GM18502 (cell line): ENCODE measurements at regions not wholly inside any gene's neighbourhood (a gene's known extent, or its start where the extent isn't known, plus 50 kb on each side); places are given as distances from the start of the nearest gene placed in this dataset.
"Not testable (repeated sequence)": the region's sequence is repeated elsewhere in the genome, so short reads cannot be mapped to it uniquely, and the experiment has no call there.

Experiments used
- ATAC-seq: cut with Tn5 transposase; IDR thresholded peaks from one replicate; pipeline ENCODE4 v1.9.1; 2021; ENCODE audit warnings: mild to moderate bottlenecking; ENCODE audit not compliant: unreplicated experiment, poor library complexity

DNA sequence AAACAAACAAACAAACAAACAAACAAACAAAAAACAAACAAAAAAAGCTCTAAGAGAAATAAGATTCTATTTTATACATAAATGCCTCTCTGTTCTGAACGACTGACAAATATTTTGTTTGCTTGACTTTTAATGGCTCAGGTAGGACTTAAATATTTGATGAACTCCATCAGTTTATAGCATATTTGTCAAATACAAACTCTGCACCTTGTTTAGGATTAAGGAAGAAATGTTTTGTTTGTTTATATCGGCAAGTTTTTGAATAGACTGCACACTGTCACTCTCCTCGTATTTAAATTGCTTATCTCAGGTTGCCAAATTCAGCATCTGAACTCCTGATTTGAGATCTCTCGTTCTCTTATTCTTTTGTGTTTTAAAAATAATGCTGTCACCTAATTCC, 1499.7 kb upstream of the SLC10A2 start:
- no peak for ATAC-seq

DNA sequence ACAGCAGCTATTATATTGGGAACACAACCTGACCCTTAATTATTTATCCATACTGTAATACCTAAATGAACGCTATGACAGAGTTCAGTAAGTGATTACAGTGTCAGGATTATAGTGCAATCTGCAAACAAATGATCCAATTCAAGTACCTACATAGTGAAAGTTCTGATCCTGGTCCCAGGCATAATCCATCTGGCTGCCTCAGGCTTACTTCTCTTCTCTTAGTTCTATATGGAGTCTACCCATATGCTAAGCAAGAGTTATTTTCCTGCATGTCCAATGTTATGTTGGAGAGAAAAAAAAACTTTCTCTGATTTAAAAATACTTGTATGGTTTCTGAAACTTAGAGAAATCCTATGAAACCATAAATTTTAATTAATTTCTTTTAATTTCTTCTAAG, 1487.7 kb upstream of the SLC10A2 start:
- no peak for ATAC-seq

DNA sequence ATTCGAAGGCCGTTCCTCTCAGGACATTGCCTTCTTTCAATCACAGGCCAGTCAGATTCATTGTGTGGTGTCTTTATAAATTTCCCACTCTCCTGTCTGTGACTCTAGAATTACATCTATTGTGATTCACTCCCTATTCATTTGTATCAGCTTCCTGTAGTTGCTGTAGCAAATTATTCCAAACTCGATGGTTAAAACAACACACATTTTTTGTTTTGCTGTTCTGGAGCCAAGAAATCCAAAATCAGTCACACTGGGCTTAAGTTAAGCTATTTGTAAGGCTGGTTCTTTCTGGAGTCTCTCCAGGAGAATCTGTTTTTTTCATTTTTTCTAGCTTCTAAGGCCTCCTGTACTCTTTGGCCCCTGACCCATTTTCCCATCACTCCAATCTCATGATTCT, 1487.0 kb upstream of the SLC10A2 start:
- no peak for ATAC-seq

- ATAC-seq: no peak
Measured at GRCh38 chr13:104534847-104535246, 1468.6 kb upstream of the SLC10A2 start.

DNA sequence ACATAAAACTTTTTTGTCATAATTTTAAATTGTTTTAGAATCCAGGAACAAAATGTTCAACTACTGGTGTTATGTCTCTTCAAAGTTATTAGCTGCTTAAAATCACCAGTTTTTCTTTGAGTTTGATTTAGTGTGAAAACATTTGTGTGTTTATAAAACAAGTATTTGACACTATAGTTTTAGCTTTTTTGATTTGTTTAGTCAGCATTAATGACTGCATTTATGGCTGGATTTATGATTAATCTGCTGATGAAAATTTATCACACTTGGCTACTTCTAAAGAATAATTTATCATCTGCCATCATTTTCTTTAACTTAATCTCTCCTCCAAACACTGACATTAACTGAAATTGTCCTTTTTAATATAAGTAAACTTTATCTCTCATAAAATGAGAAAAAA, 1465.9 kb upstream of the SLC10A2 start:
- no peak for ATAC-seq

DNA sequence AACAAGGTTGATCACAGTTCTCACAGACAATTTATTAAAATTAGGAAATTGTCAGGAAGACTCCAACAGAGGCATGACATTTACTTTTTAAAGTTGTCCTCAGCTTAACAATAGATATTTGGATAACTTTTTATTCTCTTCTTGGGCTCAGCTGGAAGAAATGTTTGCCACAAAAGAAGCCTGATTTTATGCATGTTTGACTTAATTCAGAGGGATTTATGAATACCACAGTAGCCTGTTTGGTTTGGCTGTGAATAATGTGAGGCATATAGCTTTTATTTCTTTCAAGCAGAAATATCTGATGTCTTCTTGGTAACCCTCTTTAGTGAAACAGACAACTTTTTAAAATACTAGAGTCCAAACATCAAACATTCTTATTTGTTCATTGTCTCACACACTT, 1464.5 kb upstream of the SLC10A2 start:
- ATAC-seq: no peak

GRCh38 chr13:104526561-104526960, 1460.3 kb upstream of the SLC10A2 start:
- no peak for ATAC-seq

- no peak for ATAC-seq
Measured at GRCh38 chr13:104525467-104525866, 1459.2 kb upstream of the SLC10A2 start.

- ATAC-seq: no peak
Measured at GRCh38 chr13:104522235-104523072, 1456.2 kb upstream of the SLC10A2 start.

GRCh38 chr13:104510422-104510821, 1444.2 kb upstream of the SLC10A2 start:
- ATAC-seq: no peak

- ATAC-seq: not testable (repeated sequence)
Measured at GRCh38 chr13:104493502-104493901, 1427.3 kb upstream of the SLC10A2 start.

- ATAC-seq: no peak
Measured at GRCh38 chr13:104491916-104492315, 1425.7 kb upstream of the SLC10A2 start.

DNA sequence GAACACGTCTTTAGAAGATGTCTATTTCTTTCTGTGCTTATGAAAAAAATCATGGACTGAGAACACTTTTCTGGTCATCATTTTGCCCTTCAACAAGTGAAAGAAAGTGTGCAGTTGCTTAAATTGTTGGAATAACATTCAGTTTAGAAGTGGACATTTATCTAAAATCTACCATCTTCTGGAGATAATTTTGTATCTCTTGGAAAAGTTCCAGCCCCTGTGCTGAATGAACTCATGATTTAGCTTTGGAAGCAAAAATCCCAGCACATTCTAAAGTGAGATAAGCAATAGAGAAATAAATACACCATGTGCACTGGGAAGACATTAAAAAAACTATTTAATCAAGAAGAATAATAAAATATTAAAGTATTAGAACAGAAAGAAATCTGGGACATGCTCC, 1420.8 kb upstream of the SLC10A2 start:
- ATAC-seq: no peak

- ATAC-seq: no peak
Measured at GRCh38 chr13:104485571-104485970, 1419.4 kb upstream of the SLC10A2 start.

- no peak for ATAC-seq
Measured at GRCh38 chr13:104483631-104484030, 1417.4 kb upstream of the SLC10A2 start.

DNA sequence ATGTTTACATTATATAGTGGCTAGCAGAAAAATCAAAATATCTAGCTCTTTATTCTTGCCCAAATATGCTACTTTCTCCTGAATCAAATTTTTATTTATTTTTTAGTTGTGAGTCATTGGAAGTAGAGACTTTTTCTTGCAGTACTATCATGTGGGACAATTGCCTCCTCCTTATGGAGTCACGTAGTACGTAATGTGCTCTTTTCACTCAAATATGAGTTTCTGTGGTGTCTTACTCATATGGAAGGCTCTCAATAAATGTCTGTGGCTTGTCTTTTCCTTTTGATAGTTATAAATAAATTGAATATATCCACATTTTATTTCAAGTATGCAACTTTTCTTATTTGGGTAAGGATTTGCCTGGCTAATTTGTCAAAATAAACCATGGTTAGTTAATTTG, 1411.0 kb upstream of the SLC10A2 start:
- no peak for ATAC-seq

DNA sequence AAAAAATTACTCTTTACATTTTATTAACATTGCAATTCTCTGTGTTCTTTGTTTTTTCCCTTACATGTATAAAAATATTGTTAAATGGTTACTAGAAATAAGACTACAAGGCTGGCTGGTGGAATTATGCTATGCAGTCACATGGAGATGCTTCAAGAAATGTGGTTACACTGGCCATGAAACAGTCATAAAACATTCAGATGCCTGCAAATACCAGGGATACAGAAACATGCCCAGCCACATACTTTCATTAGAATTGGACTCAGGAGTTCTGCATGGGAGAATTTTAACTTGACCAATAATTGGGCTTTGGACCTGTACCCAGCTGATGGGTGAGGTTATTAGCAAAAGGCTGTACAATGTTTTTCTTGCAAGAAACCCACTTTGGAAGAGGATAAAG, 1407.7 kb upstream of the SLC10A2 start:
- ATAC-seq: no peak

GRCh38 chr13:104466016-104466415, 1399.8 kb upstream of the SLC10A2 start:
- no peak for ATAC-seq

DNA sequence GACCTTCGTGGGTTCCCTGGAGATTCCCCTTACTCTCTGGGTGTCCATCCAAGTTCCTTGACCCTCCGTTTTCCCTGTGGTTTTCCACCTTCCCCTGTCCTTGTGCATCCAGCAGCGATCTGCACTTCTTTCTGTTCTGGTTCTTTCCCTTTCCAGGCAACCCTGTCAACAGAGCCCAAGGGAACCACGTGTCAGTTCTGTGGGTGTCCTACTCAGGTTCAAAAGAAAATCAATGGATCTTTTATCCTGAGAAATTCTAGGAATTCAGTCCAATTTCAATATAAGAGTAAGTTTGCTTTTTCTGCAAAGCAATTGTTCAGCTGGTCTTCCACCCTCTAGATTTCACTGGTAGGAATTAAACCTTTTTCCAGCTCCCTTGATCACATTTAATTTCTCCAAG, 1394.8 kb upstream of the SLC10A2 start:
- no peak for ATAC-seq

DNA sequence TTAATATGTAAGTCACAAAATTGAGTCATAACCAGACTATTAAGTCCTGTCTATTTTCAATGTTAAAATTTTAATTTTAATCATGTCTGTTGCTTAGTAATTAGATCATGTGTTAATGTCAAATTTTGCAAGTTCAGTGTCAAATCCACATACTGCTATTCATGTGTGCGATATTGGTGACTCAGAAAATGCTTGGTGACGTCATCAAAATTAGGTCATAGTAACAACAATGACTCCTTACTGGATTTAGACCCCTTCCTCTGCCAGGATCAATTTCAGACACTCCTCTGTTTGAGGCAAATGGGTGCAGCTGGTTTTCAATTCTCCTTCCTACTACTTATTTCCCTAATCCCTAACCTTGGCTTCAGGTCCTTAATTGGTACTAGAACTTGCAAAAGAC, 1394.3 kb upstream of the SLC10A2 start:
- no peak for ATAC-seq

DNA sequence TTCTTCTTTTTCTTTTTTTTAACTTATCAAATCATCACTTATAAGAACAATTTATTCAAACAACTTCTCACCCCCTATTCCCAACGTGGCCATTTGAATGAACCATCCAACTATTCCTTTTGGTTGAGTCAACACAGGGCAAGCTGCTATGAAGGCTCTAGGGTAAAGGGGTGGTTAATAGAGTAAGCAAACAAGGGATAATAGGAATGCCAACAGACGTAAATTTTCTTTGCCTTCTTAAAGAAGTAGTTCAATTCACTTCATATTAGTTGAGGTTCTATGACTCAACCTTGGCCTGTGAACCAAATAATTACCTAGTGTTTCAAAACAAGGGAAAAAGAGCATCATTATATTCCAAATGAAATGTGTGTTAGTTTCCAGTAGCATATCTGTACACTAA, 1383.8 kb upstream of the SLC10A2 start:
- ATAC-seq: no peak

- ATAC-seq: no peak
Measured at GRCh38 chr13:104447348-104447747, 1381.1 kb upstream of the SLC10A2 start.
